ENCODE measurements at regions not wholly inside any gene's neighbourhood (a gene's known extent, or its start where the extent isn't known, plus 50 kb on each side); places are given as distances from the start of the nearest gene placed in this dataset.

- TF ChIP-seq CTCF (IDR thresholded peaks at IDR 0.05): no peak
- no peak for TF ChIP-seq POLR2A (IDR thresholded peaks at IDR 0.05)
- no peak for TF ChIP-seq POLR2AphosphoS5 (IDR thresholded peaks at IDR 0.05)
Observed at GRCh38 chr2:59312029-59312428, 1070.9 kb upstream of the FANCL start.
